HepG2 (cell line): ENCODE measurements at regions not wholly inside any gene's neighbourhood (a gene's known extent, or its start where the extent isn't known, plus 50 kb on each side); places are given as distances from the start of the nearest gene placed in this dataset.

ENCODE experiments used
- ATAC-seq: fragments of 200-7000 bp; cut with Tn5 transposase; 3 replicates; pipeline ENCODE4 v1.9.1; 2020; ENCODE audit warnings: mild to moderate bottlenecking, moderate library complexity
- BruUV-seq: library from RNA; stranded (reverse); fragments of 400-500 nt; replicated peaks from 2 replicates; lab custom pipeline; 2021; lab: Mats Ljungman, UMichigan
- CTCF ChIA-PET: fragments of 300-600 bp; formaldehyde crosslinking; extraction: SDS; loops from one replicate; lab custom pipeline; 2021; ENCODE audit warnings: low total read pairs, inconsistent platforms, low intra/inter-chr PET ratio; lab: Yijun Ruan, JAX
- POLR2A ChIA-PET: fragments of 350-600 bp; sonication (Branson Sonifier 250); formaldehyde crosslinking; loops from one replicate; lab custom pipeline; 2020; ENCODE audit warnings: antibody characterized with exemption, inconsistent platforms; lab: Yijun Ruan, JAX
- DNase-seq: peaks from one replicate; pipeline ENCODE4 v3.0.0-alpha.2; 2015; ENCODE audit warnings: low spot score
- FAIRE-seq: peaks from 3 replicates; lab custom pipeline; 2011; peaks lifted over from hg19 to GRCh38; lab: Jason Lieb, UNC
- H2AFZ ChIP-seq: one replicate; pipeline ENCODE4 v1.6.1; 2011; ENCODE audit warnings: low read length, inconsistent platforms
- H3K27ac ChIP-seq: fragments of 300-600 bp; 3 replicates; pipeline ENCODE4 v1.8.0; 2011; ENCODE audit warnings: mixed run types, mild to moderate bottlenecking, mixed read lengths, low read length, inconsistent platforms; ENCODE audit not compliant: insufficient read depth; ENCODE audit errors: extremely low read length
- H3K27me3 ChIP-seq, 2 experiments: fragments of 200-600 bp in 1 of 2; 2 replicates in 1 of 2; 3 replicates in 1 of 2; pipeline versions ENCODE4 v1.6.0 to v1.8.0; 2011; ENCODE audit warnings: low read length in 2 of 2, mild to moderate bottlenecking in 2 of 2, moderate library complexity in 2 of 2, inconsistent platforms in 1 of 2; ENCODE audit not compliant: insufficient read depth in 2 of 2, control insufficient read depth in 1 of 2
- H3K36me3 ChIP-seq, 2 experiments: fragments of 200-600 bp in 1 of 2; replicated peaks in 1 of 2; 2 replicates in 1 of 2; 3 replicates in 1 of 2; pipeline versions ENCODE4 v1.5.1 to v1.8.0; 2011; ENCODE audit warnings: low read length in 2 of 2, inconsistent platforms in 1 of 2; ENCODE audit not compliant: insufficient read depth in 2 of 2, control insufficient read depth in 1 of 2
- H3K4me1 ChIP-seq: 2 replicates; pipeline ENCODE4 v1.5.1; 2012; ENCODE audit warnings: low read length, inconsistent platforms; ENCODE audit not compliant: insufficient read depth
- H3K4me2 ChIP-seq: 2 replicates; pipeline ENCODE4 v1.6.0; 2011; ENCODE audit warnings: low read depth, low read length, inconsistent platforms
- H3K4me3 ChIP-seq, 3 experiments: fragments of 200-600 bp in 1 of 3; sonication (generic), shearing (Covaris generic) in 1 of 3; replicated peaks in 1 of 3; 2 replicates each; pipeline ENCODE4 v1.5.1; 2011 to 2016; ENCODE audit warnings: low read length in 3 of 3, inconsistent platforms in 2 of 3, low read depth in 2 of 3, mild to moderate bottlenecking in 2 of 3, control low read depth in 1 of 3, mixed read lengths in 1 of 3; ENCODE audit not compliant: insufficient read depth in 1 of 3
- H3K79me2 ChIP-seq: one replicate; pipeline ENCODE4 v1.6.1; 2011; ENCODE audit warnings: low read length, inconsistent platforms; ENCODE audit not compliant: insufficient read depth
- H3K9ac ChIP-seq: 2 replicates; pipeline ENCODE4 v1.6.0; 2011; ENCODE audit warnings: mild to moderate bottlenecking, low read depth, low read length, inconsistent platforms; ENCODE audit not compliant: insufficient read depth
- H3K9me3 ChIP-seq: 2 replicates; pipeline ENCODE4 v1.5.1; 2012; ENCODE audit warnings: mild to moderate bottlenecking, low read length
- H4K20me1 ChIP-seq: 2 replicates; pipeline ENCODE4 v1.6.0; 2011; ENCODE audit warnings: inconsistent platforms, mild to moderate bottlenecking, low read length, moderate library complexity; ENCODE audit not compliant: insufficient read depth
- CHD2 ChIP-seq: IDR thresholded peaks from 2 replicates; pipeline ENCODE4 v1.6.1; 2011; ENCODE audit warnings: low read depth, low read length, improper control_type of control experiment
- HDAC1 ChIP-seq: sonication (generic); formaldehyde crosslinking; IDR thresholded peaks from 2 replicates; pipeline ENCODE4 v1.5.1; 2020; ENCODE audit warnings: mild to moderate bottlenecking, missing genetic modification reagents
- MED8 ChIP-seq: sonication (generic); formaldehyde crosslinking; IDR thresholded peaks from 2 replicates; pipeline ENCODE4 v1.8.1; 2023; ENCODE audit warnings: mild to moderate bottlenecking, missing genetic modification reagents; ENCODE audit not compliant: insufficient replicate concordance
- NAIF1 ChIP-seq: sonication (generic); formaldehyde crosslinking; IDR thresholded peaks from 2 replicates; pipeline ENCODE4 v1.5.0; 2020; ENCODE audit warnings: mild to moderate bottlenecking, missing genetic modification reagents, borderline replicate concordance
- NFKBIZ ChIP-seq: IDR thresholded peaks from 2 replicates; pipeline ENCODE4 v1.6.1; 2018; ENCODE audit warnings: missing genetic modification reagents, missing compliant biosample characterization
- RXRA ChIP-seq: sonication (generic); formaldehyde crosslinking; IDR thresholded peaks from 2 replicates; pipeline ENCODE4 v1.5.1; 2020; ENCODE audit warnings: missing genetic modification reagents
- XRCC5 ChIP-seq: fragments of 200-400 bp; formaldehyde crosslinking; optimal IDR thresholded peaks from 2 replicates; pipeline ENCODE3; 2017; ENCODE audit warnings: mild to moderate bottlenecking, low read length
- ZNF562 ChIP-seq: sonication (generic); formaldehyde crosslinking; IDR thresholded peaks from 2 replicates; pipeline ENCODE4 v1.8.0; 2022; ENCODE audit warnings: missing genetic modification reagents, borderline replicate concordance
- ZSCAN22 ChIP-seq: sonication (generic); formaldehyde crosslinking; IDR thresholded peaks from 2 replicates; pipeline ENCODE4 v1.4.0; 2020; ENCODE audit warnings: mild to moderate bottlenecking, missing genetic modification reagents
- WGBS: methylation state at CpG from one replicate; pipeline ENCODE4 v1.1.6; 2017; ENCODE audit warnings: low lambda C conversion rate; 5-methylcytosine and 5-hydroxymethylcytosine counted together
- in situ Hi-C: cut with HindIII; loops from 2 replicates; pipeline ENCODE4 v1.10.0; 2017; ENCODE audit warnings: low pct_unique_long_range_greater_than_20kb; ENCODE audit not compliant: extremely low pct_ligation_motif_present
- intact Hi-C: fragments of 100-400 bp; cut with micrococcal nuclease; formaldehyde crosslinking; loops from one replicate; pipeline ENCODE4 v1.10.0; 2022; ENCODE audit not compliant: unreplicated experiment
- TF ChIP-seq, protein P1 (sequence below): sonication (generic); formaldehyde crosslinking; IDR thresholded peaks from 2 replicates; pipeline ENCODE4 v1.8.1; 2023; ENCODE audit warnings: mild to moderate bottlenecking, inconsistent platforms, moderate library complexity, missing genetic modification reagents, borderline replicate concordance

DNA sequence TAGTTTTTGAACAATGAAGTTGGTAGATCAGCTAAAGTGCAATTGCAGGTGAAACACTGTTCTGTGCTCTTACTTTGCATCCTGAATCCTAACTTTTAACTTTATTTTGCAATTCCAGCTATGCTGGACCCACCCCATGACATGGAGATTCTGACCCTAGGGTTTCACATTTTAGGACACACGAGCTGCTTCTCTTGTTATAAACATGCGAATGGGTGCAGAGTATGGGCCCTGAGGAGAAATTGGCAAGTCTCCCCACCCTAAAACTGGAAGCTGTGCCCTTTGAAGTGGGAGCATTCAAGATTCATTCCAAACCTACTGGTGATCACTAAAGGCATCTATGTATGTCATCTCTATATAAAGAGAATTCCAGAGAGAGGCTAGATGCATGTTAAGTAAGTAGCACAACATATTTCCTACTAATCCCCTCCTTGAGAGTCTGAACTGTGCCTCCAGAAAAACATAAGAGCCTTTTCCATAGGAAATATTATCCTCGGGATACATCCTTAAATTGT, 794.3 kb upstream of the ZEB2 start:
- WGBS, result 3% methylated on average over 3 of the region's 3 CpGs

DNA sequence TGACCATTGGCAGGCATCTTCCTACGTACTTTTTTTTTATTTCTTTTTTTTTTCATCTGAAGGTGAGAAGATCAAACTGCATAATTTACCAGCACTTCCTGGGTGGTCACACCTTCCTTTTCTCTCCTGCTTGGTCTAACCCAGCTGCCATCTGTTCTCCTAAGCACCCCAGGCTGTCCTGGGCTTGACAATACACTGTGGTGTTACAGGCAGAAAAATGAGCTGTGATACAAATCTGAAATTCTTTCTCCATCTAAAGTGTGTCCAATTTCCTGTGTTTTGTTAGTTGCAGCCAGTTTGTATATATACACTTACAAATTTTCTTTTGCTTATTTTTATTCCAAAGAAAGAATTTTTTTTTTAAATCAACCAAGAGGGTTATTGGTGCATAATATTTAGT, 786.0 kb upstream of the ZEB2 start:
- no peak for FAIRE-seq

More for the DNA sequence above, 794.3 kb upstream of the ZEB2 start:
- no peak overlapping the region for H2AFZ ChIP-seq
- BruUV-seq, result no TSS peak
- TF ChIP-seq XRCC5, result no peak
- TF ChIP-seq, protein P1, sequence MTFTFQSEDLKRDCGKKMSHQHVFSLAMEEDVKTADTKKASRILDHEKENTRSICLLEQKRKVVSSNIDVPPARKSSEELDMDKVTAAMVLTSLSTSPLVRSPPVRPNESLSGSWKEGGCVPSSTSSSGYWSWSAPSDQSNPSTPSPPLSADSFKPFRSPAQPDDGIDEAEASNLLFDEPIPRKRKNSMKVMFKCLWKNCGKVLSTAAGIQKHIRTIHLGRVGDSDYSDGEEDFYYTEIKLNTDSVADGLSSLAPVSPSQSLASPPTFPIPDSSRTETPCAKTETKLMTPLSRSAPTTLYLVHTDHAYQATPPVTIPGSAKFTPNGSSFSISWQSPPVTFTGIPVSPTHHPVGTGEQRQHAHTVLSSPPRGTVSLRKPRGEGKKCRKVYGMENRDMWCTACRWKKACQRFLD (CRISPR knock-in tag), result no peak
- no peak for TF ChIP-seq NFKBIZ (CRISPR knock-in tag)
- no peak for TF ChIP-seq ZNF562
- no peak for TF ChIP-seq CHD2
- TF ChIP-seq, all 625 proteins: peak for 0
- intact Hi-C loops, result no loop called here
- POLR2A ChIA-PET, result no interaction called here
- Histone ChIP-seq H3K4me2 (no peak overlapping the region), H3K27me3 (no peaks in the 10 kb centered on the region), H3K79me2 (no peaks in the 10 kb centered on the region), H3K9ac (no peak overlapping the region), H3K4me1 (no peaks in the 10 kb centered on the region), H3K36me3 (no peaks in the 10 kb centered on the region), H3K27ac (no peak overlapping the region), H4K20me1 (no peaks in the 10 kb centered on the region), H3K9me3 (peaks cover 9% of the 10 kb centered on the region; the same call in 1 of the 2 replicates), H3K4me3 (no peak overlapping the region)
- no peak for DNase-seq
- CTCF ChIA-PET, result no interaction called here
- in situ Hi-C loops, result no loop called here
- no peak for FAIRE-seq
- no peak for ATAC-seq

More for the DNA sequence above, 786.0 kb upstream of the ZEB2 start:
- Histone ChIP-seq H3K4me2 (no peak overlapping the region), H2AFZ (no peak overlapping the region)
- POLR2A ChIA-PET, result no interaction called here
- TF ChIP-seq MED8 (CRISPR knock-in tag) (no peak), HDAC1 (no peak), NAIF1 (no peak), ZSCAN22 (CRISPR knock-in tag) (no peak), RXRA (no peak)
- TF ChIP-seq, all 625 proteins: peak for 0
- no TSS peak for BruUV-seq
- no peak overlapping the region for H3K4me3 ChIP-seq
- in situ Hi-C loops, result no loop called here
- WGBS, result 15% methylated on average over 1 of the region's 1 CpG
- intact Hi-C loops, result no loop called here
- H3K27ac ChIP-seq, result no peak overlapping the region
- no peak overlapping the region for H3K9ac ChIP-seq
- no peaks in the 10 kb centered on the region for H3K27me3 ChIP-seq
- H3K4me1 ChIP-seq, result no peaks in the 10 kb centered on the region
- DNase-seq (no peak), ATAC-seq (no peak)
- H4K20me1 ChIP-seq, result no peaks in the 10 kb centered on the region
- H3K79me2 ChIP-seq, result no peaks in the 10 kb centered on the region
- CTCF ChIA-PET, result no interaction called here
- no peaks in the 10 kb centered on the region for H3K9me3 ChIP-seq
- H3K36me3 ChIP-seq, result no peaks in the 10 kb centered on the region
